ENCODE measurements at regions not wholly inside any gene's neighbourhood (a gene's known extent, or its start where the extent isn't known, plus 50 kb on each side); places are given as distances from the start of the nearest gene placed in this dataset.

GRCh38 chr2:242040681-242041080 lies 171.2 kb downstream of the RTP5 start:
- RAD21 ChIA-PET (ENCODE audit: low non-redundant PET in 1 of 2, low total read pairs in 2 of 2, uncharacterized antibody in 2 of 2, unreplicated experiment in 2 of 2) = no interaction called here
- H2AFZ ChIP-seq (ENCODE audit: low read depth, low read length, poor library complexity, severe bottlenecking) = no peak overlapping the region
- H3K27ac ChIP-seq (ENCODE audit: low read depth, low read length) = no peak overlapping the region
- intact Hi-C loops (cut with micrococcal nuclease) = no loop called here
- DNase-seq (ENCODE audit: low read depth, low spot score) = no peak
- no peaks in the 10 kb centered on the region for H4K20me1 ChIP-seq (ENCODE audit: insufficient read depth)
- no peak overlapping the region for H3K4me3 ChIP-seq (replicated peaks in 1 of 2; ENCODE audit: low read depth in 1 of 2, low read length in 2 of 2)
- no peaks in the 10 kb centered on the region for H3K36me3 ChIP-seq (ENCODE audit: control insufficient read depth in 1 of 2, insufficient read depth in 2 of 2, low read length in 2 of 2)
- no peaks in the 10 kb centered on the region for H3K4me1 ChIP-seq (ENCODE audit: control insufficient read depth in 1 of 2, insufficient read depth in 2 of 2, low read length in 2 of 2)
- TF ChIP-seq EZH2phosphoT487 (IDR thresholded peaks at IDR 0.05; ENCODE audit: borderline replicate concordance) (no peak), CBX3 (IDR thresholded peaks at IDR 0.05; ENCODE audit: low read depth) (no peak), POLR2A (IDR thresholded peaks at IDR 0.05; ENCODE audit: borderline replicate concordance, extremely low read depth, insufficient read depth, insufficient read length) (no peak), CTCF (IDR thresholded peaks at IDR 0.05 in 2 of 3, conservative IDR thresholded peaks at IDR 0.05 in 1 of 3; ENCODE audit: borderline replicate concordance in 1 of 3, insufficient read depth in 1 of 3, low read depth in 2 of 3, low read length in 2 of 3) (no peak), SIN3A (IDR thresholded peaks at IDR 0.05; ENCODE audit: low read depth) (no peak)
- TF ChIP-seq, protein P1, sequence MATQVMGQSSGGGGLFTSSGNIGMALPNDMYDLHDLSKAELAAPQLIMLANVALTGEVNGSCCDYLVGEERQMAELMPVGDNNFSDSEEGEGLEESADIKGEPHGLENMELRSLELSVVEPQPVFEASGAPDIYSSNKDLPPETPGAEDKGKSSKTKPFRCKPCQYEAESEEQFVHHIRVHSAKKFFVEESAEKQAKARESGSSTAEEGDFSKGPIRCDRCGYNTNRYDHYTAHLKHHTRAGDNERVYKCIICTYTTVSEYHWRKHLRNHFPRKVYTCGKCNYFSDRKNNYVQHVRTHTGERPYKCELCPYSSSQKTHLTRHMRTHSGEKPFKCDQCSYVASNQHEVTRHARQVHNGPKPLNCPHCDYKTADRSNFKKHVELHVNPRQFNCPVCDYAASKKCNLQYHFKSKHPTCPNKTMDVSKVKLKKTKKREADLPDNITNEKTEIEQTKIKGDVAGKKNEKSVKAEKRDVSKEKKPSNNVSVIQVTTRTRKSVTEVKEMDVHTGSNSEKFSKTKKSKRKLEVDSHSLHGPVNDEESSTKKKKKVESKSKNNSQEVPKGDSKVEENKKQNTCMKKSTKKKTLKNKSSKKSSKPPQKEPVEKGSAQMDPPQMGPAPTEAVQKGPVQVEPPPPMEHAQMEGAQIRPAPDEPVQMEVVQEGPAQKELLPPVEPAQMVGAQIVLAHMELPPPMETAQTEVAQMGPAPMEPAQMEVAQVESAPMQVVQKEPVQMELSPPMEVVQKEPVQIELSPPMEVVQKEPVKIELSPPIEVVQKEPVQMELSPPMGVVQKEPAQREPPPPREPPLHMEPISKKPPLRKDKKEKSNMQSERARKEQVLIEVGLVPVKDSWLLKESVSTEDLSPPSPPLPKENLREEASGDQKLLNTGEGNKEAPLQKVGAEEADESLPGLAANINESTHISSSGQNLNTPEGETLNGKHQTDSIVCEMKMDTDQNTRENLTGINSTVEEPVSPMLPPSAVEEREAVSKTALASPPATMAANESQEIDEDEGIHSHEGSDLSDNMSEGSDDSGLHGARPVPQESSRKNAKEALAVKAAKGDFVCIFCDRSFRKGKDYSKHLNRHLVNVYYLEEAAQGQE (IDR thresholded peaks at IDR 0.05; ENCODE audit: low read depth) = no peak
- CTCF ChIA-PET = no interaction called here
- H3K4me2 ChIP-seq (ENCODE audit: low read length) = no peak overlapping the region
- POLR2A ChIA-PET = no interaction called here
- H3K9me2 ChIP-seq (ENCODE audit: insufficient read depth) = no peaks in the 10 kb centered on the region
- no peaks in the 10 kb centered on the region for H3K9me3 ChIP-seq (ENCODE audit: control insufficient read depth in 1 of 2, insufficient read depth in 1 of 2, low read depth in 1 of 2, low read length in 2 of 2)
- no TSS peak for BruUV-seq (replicated peaks)
- H3K79me2 ChIP-seq (ENCODE audit: insufficient read depth, low read length) = no peaks in the 10 kb centered on the region
- no peak overlapping the region for H3K9ac ChIP-seq (ENCODE audit: low read length)
- no peak for ATAC-seq
- 0 out of 2 replicates have a peak, but pooled peaks cover 12% of the 10 kb centered on the region for H3K27me3 ChIP-seq (ENCODE audit: insufficient read depth, low read length)
